HEK293 (cell line): ENCODE measurements at regions not wholly inside any gene's neighbourhood (a gene's known extent, or its start where the extent isn't known, plus 50 kb on each side); places are given as distances from the start of the nearest gene placed in this dataset.

Experiments used
- YY1 ChIP-seq: fragments of 450-650 bp; formaldehyde crosslinking; IDR thresholded peaks from 2 replicates; pipeline ENCODE4 v1.5.1; 2018; ENCODE audit warnings: missing biosample characterization, missing genetic modification characterization
- ZNF184 ChIP-seq: fragments of 450-650 bp; IDR thresholded peaks from 2 replicates; pipeline ENCODE4 v1.5.1; 2018; ENCODE audit warnings: missing biosample characterization, mild to moderate bottlenecking, missing genetic modification characterization
- TF ChIP-seq, protein P1 (sequence below): fragments of 450-650 bp; formaldehyde crosslinking; IDR thresholded peaks from 2 replicates; pipeline ENCODE4 v1.5.1; 2016; ENCODE audit warnings: missing biosample characterization, missing genetic modification characterization

DNA sequence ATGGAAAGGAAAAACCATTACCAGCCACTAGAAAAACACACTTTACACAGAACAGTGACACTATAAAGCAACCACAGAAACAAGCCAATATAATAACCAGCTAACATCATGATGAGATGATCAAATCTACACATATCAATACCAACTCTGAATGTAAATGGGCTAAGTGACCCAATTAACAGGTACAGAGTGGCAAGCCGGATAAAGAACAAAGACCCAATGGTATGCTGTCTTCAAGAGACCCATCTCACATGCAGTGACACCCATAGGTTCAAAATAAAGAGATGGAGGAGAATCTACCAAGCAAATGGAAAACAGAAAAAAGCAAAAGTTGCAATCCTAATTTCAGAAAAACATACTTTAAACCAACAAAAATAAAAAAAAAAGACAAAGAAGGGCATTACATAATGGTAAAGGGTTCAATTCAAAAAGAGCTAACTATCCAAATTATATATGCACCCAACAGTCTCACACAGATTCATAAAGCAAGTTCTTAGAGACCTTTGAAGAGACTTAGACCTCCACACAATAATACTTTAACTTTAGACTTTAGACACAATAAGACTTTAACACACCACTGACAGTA is 160.3 kb upstream of the TMEM45B start:
- TF ChIP-seq, protein P1, sequence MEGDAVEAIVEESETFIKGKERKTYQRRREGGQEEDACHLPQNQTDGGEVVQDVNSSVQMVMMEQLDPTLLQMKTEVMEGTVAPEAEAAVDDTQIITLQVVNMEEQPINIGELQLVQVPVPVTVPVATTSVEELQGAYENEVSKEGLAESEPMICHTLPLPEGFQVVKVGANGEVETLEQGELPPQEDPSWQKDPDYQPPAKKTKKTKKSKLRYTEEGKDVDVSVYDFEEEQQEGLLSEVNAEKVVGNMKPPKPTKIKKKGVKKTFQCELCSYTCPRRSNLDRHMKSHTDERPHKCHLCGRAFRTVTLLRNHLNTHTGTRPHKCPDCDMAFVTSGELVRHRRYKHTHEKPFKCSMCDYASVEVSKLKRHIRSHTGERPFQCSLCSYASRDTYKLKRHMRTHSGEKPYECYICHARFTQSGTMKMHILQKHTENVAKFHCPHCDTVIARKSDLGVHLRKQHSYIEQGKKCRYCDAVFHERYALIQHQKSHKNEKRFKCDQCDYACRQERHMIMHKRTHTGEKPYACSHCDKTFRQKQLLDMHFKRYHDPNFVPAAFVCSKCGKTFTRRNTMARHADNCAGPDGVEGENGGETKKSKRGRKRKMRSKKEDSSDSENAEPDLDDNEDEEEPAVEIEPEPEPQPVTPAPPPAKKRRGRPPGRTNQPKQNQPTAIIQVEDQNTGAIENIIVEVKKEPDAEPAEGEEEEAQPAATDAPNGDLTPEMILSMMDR (tag by site-specific recombination), result no peak
- TF ChIP-seq ZNF184 (tag by site-specific recombination) (no peak), YY1 (tag by site-specific recombination) (no peak)
